Parathyroid adenoma (tissue), 2 donors: ENCODE measurements at regions not wholly inside any gene's neighbourhood (a gene's known extent, or its start where the extent isn't known, plus 50 kb on each side); places are given as distances from the start of the nearest gene placed in this dataset.

Experiments used
- H2AFZ ChIP-seq: fragments of 300-600 bp; sonication (generic); one replicate; pipeline ENCODE4 v1.7.0; 2017; ENCODE audit warnings: antibody characterized with exemption, mild to moderate bottlenecking
- H3K27ac ChIP-seq: fragments of 300-600 bp; sonication (generic); one replicate; pipeline ENCODE4 v1.7.0; 2017
- H3K27me3 ChIP-seq: fragments of 300-600 bp; sonication (generic); one replicate; pipeline ENCODE4 v1.7.0; 2017; ENCODE audit warnings: low read length; ENCODE audit not compliant: control insufficient read depth, insufficient read depth
- H3K36me3 ChIP-seq: fragments of 300-600 bp; sonication (generic); one replicate; pipeline ENCODE4 v1.7.0; 2017; ENCODE audit warnings: low read length; ENCODE audit not compliant: control insufficient read depth, insufficient read depth
- H3K4me1 ChIP-seq: fragments of 300-600 bp; sonication (generic); one replicate; pipeline ENCODE4 v1.7.0; 2017; ENCODE audit warnings: control low read depth
- H3K4me2 ChIP-seq: fragments of 300-600 bp; sonication (generic); one replicate; pipeline ENCODE4 v1.7.0; 2017; ENCODE audit warnings: low read length
- H3K4me3 ChIP-seq: fragments of 300-600 bp; sonication (generic); one replicate; pipeline ENCODE4 v1.7.0; 2017; ENCODE audit warnings: low read depth, low read length
- H3K79me2 ChIP-seq: fragments of 300-600 bp; sonication (generic); one replicate; pipeline ENCODE4 v1.7.0; 2017; ENCODE audit warnings: control low read depth
- H3K9ac ChIP-seq: fragments of 300-600 bp; sonication (generic); one replicate; pipeline ENCODE4 v1.7.0; 2017; ENCODE audit warnings: mild to moderate bottlenecking
- H3K9me3 ChIP-seq: fragments of 300-600 bp; sonication (generic); one replicate; pipeline ENCODE4 v1.7.0; 2017; ENCODE audit warnings: low read length; ENCODE audit not compliant: control insufficient read depth
- TF ChIP-seq, protein P1 (sequence below): fragments of 300-600 bp; sonication (generic); IDR thresholded peaks from one replicate; pipeline ENCODE4 v1.7.0; 2017; ENCODE audit warnings: antibody characterized with exemption, mild to moderate bottlenecking
- donor health status: primary hyperparathyroidism.

- TF ChIP-seq, protein P1, sequence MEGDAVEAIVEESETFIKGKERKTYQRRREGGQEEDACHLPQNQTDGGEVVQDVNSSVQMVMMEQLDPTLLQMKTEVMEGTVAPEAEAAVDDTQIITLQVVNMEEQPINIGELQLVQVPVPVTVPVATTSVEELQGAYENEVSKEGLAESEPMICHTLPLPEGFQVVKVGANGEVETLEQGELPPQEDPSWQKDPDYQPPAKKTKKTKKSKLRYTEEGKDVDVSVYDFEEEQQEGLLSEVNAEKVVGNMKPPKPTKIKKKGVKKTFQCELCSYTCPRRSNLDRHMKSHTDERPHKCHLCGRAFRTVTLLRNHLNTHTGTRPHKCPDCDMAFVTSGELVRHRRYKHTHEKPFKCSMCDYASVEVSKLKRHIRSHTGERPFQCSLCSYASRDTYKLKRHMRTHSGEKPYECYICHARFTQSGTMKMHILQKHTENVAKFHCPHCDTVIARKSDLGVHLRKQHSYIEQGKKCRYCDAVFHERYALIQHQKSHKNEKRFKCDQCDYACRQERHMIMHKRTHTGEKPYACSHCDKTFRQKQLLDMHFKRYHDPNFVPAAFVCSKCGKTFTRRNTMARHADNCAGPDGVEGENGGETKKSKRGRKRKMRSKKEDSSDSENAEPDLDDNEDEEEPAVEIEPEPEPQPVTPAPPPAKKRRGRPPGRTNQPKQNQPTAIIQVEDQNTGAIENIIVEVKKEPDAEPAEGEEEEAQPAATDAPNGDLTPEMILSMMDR = no peak
- Histone ChIP-seq H3K4me1 (no peaks in the 10 kb centered on the region), H3K9me3 (no peaks in the 10 kb centered on the region), H3K9ac (no peak overlapping the region), H3K27me3 (no peaks in the 10 kb centered on the region), H3K79me2 (no peaks in the 10 kb centered on the region), H3K4me3 (no peak overlapping the region), H2AFZ (no peak overlapping the region), H3K4me2 (no peak overlapping the region), H3K36me3 (no peaks in the 10 kb centered on the region), H3K27ac (no peak overlapping the region)
Measured at GRCh38 chr18:22536558-22536957, 118.8 kb upstream of the CTAGE1 start.

GRCh38 chr18:22538426-22538825 lies 120.7 kb upstream of the CTAGE1 start:
- Histone ChIP-seq H3K27ac (no peak overlapping the region), H3K4me1 (no peaks in the 10 kb centered on the region), H3K36me3 (no peaks in the 10 kb centered on the region), H3K4me3 (no peak overlapping the region), H2AFZ (no peak overlapping the region), H3K9me3 (no peaks in the 10 kb centered on the region), H3K27me3 (no peaks in the 10 kb centered on the region), H3K4me2 (no peak overlapping the region), H3K79me2 (no peaks in the 10 kb centered on the region), H3K9ac (no peak overlapping the region)
- TF ChIP-seq, protein P1 = no peak

GRCh38 chr18:22539051-22539765 lies 121.5 kb upstream of the CTAGE1 start:
- no peak overlapping the region for H3K27ac ChIP-seq
- no peak overlapping the region for H3K9ac ChIP-seq
- no peak overlapping the region for H3K4me3 ChIP-seq
- TF ChIP-seq, protein P1 = no peak
- H3K79me2 ChIP-seq = no peaks in the 10 kb centered on the region
- no peak overlapping the region for H2AFZ ChIP-seq
- no peaks in the 10 kb centered on the region for H3K36me3 ChIP-seq
- H3K4me2 ChIP-seq = no peak overlapping the region
- H3K9me3 ChIP-seq = no peaks in the 10 kb centered on the region
- H3K27me3 ChIP-seq = no peaks in the 10 kb centered on the region
- H3K4me1 ChIP-seq = no peaks in the 10 kb centered on the region

DNA sequence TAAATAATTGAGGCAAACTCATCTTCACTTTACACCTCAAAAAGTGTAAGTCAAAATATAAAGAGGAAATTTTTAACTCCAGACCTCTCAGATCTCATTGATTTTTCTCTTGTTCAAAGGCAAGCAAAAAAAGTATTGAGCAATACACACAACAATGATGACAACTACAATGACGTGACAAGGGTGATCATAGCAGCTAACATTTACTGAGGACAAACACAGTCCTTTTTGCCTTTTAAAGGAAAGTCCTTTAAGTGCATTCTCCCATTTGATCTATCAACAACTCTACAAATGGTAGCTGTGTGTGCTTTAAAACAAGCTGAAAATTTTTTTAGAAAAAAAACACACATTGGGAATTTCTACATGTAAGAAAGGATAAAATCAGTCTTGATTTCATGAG lies 123.5 kb upstream of the CTAGE1 start:
- Histone ChIP-seq H2AFZ (no peak overlapping the region), H3K27me3 (no peaks in the 10 kb centered on the region), H3K4me1 (no peaks in the 10 kb centered on the region)

More for the DNA sequence above, 123.5 kb upstream of the CTAGE1 start:
- Histone ChIP-seq H3K4me3 (no peak overlapping the region), H3K79me2 (no peaks in the 10 kb centered on the region), H3K36me3 (no peaks in the 10 kb centered on the region), H3K9ac (no peak overlapping the region), H3K4me2 (no peak overlapping the region), H3K9me3 (no peaks in the 10 kb centered on the region), H3K27ac (no peak overlapping the region)
- TF ChIP-seq, protein P1 = no peak
